ENCODE measurements at regions not wholly inside any gene's neighbourhood (a gene's known extent, or its start where the extent isn't known, plus 50 kb on each side); places are given as distances from the start of the nearest gene placed in this dataset.

GRCh38 chr6:100998111-100998510, 117.0 kb upstream of the ASCC3 start:
- H3K27ac ChIP-seq: no peak overlapping the region
- H3K4me1 ChIP-seq: no peaks in the 10 kb centered on the region
- H3K36me3 ChIP-seq: no peaks in the 10 kb centered on the region
- no peak for TF ChIP-seq POLR2AphosphoS5 (IDR thresholded peaks at IDR 0.05)
- no peak for TF ChIP-seq CTCF (IDR thresholded peaks at IDR 0.05 in 8 of 11, conservative IDR thresholded peaks at IDR 0.05 in 3 of 11)
- TF ChIP-seq POLR2A (IDR thresholded peaks at IDR 0.05): no peak
- no peaks in the 10 kb centered on the region for H3K27me3 ChIP-seq (replicated peaks in 1 of 7)
- H3K4me3 ChIP-seq: no peak overlapping the region
- WGBS, 5 donors: 63 to 81% (median 71%) methylated on average over 3 of the region's 3 CpGs
- no peak for DNase-seq
- H3K9me3 ChIP-seq: peaks cover 0 to 7% (median 4%) of the 10 kb centered on the region in 8 donors
- intact Hi-C loops (cut with DNase I; ENCODE audit: low total_unique reads): no loop called here

DNA sequence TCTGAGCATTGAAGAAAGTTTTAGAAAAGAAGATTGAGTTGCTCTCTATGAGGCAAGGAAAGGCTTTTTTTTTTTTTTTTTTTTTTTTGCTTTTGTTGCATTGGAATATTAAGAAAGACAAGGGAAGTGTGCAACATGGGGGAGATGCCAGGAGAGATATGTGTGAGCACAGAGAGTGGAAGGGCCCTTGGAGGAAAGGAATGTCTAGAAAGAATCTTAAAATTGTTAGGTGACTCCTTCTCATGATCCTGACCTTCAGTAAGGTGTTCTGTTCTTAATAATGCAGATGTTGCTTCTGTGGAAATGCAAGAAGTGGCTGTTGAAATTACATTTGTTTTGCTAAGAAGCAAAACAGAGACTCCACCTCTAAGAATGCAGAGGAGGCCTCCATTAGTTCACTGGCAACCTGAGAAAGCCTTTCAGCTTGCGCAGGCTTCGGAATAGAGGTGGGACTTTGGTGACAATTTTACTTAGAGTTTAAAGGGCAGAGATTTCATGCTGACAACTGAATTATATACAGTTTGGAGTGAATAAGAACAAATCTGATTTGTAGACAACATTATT, 118.0 kb upstream of the ASCC3 start:
- Histone ChIP-seq H3K4me3 (no peak overlapping the region), H3K4me1 (no peaks in the 10 kb centered on the region), H3K27me3 (replicated peaks in 1 of 7) (no peaks in the 10 kb centered on the region), H3K27ac (no peak overlapping the region), H3K36me3 (no peaks in the 10 kb centered on the region), H3K9me3 (peaks cover 0 to 16% (median 7%) of the 10 kb centered on the region in 8 donors)
- TF ChIP-seq POLR2A (IDR thresholded peaks at IDR 0.05): no peak
- TF ChIP-seq CTCF (IDR thresholded peaks at IDR 0.05 in 8 of 11, conservative IDR thresholded peaks at IDR 0.05 in 3 of 11): no peak
- TF ChIP-seq POLR2AphosphoS5 (IDR thresholded peaks at IDR 0.05): no peak
- intact Hi-C loops (cut with DNase I; ENCODE audit: low total_unique reads): no loop called here
- WGBS, 5 donors: 42 to 95% (median 66%) methylated on average over 2 of the region's 2 CpGs
- no peak for DNase-seq

DNA sequence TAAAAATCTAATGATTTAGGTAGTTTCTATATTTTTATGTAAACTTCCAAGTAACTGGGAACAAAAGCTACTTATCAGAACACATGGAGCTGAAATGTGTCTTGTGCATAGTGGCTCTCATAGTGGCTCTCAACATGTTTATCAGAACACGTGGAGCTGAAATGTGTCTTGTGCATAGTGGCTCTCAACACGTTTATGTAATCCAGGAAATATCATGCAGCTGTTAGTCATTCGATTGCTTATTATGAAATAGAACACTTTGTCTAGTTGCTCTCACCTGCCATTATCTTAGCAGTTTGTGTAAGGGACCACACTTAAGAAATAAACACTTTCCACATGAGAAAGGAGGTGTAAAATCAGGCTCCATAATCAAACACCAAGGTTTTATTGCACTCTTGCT, 119.2 kb upstream of the ASCC3 start:
- no peak overlapping the region for H3K27ac ChIP-seq
- intact Hi-C loops (cut with DNase I; ENCODE audit: low total_unique reads): no loop called here
- H3K9me3 ChIP-seq: peaks cover 0 to 16% (median 7%) of the 10 kb centered on the region in 8 donors
- WGBS, 5 donors: 45 to 75% (median 50%) methylated on average over 3 of the region's 3 CpGs
- DNase-seq: no peak
- H3K4me1 ChIP-seq: no peaks in the 10 kb centered on the region
- no peak overlapping the region for H3K4me3 ChIP-seq
- TF ChIP-seq POLR2AphosphoS5 (IDR thresholded peaks at IDR 0.05) (no peak), POLR2A (IDR thresholded peaks at IDR 0.05) (no peak)
- H3K36me3 ChIP-seq: no peaks in the 10 kb centered on the region
- H3K27me3 ChIP-seq (replicated peaks in 1 of 7): no peaks in the 10 kb centered on the region

DNA sequence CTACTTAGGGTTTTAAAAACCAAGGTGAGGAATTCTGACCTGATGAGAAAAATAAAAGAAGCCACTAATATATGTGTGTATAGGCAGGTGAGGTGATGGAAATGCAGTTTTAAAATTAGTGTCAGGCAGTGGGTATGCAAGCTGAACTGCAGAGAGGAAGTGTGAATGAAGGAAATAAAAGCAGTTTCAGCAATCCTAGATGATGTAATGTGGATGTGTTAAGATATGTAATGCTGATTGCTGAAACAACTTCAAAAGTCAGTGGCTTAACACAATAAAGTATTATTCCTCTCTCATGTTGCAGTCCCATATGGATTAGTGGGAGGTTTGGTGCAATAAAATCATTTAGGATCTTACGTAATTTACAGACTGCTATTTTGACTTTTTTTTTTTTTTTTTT, 119.9 kb upstream of the ASCC3 start:
- Histone ChIP-seq H3K36me3 (no peaks in the 10 kb centered on the region), H3K27ac (no peak overlapping the region), H3K27me3 (replicated peaks in 1 of 7) (no peaks in the 10 kb centered on the region), H3K4me3 (no peak overlapping the region), H3K9me3 (peaks cover 0 to 16% (median 7%) of the 10 kb centered on the region in 8 donors), H3K4me1 (no peaks in the 10 kb centered on the region)
- WGBS, 5 donors: 75 to 93% (median 86%) methylated on average over 1 of the region's 1 CpG
- intact Hi-C loops (cut with DNase I; ENCODE audit: low total_unique reads): no loop called here
- TF ChIP-seq CTCF (IDR thresholded peaks at IDR 0.05 in 8 of 11, conservative IDR thresholded peaks at IDR 0.05 in 3 of 11) (no peak), POLR2AphosphoS5 (IDR thresholded peaks at IDR 0.05) (no peak), POLR2A (IDR thresholded peaks at IDR 0.05) (no peak)
- no peak for DNase-seq

DNA sequence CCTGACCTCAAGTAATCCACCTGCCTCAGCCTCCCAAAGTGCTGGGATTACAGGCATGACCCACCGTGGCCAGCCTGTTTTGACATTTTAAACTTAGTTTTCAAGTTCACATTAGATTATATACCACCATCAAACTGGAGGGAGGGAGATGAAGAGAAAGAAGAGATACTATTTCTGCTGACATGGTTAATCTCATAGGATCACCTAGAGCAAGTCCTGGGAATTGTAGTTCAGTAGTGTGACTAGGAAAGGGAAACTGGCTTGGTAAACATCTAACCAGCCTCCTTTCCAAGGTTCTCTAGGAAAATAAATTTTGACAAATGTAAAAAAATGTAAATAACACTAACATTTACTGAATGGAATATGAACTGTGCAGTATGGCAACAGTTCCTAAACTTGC, 120.5 kb upstream of the ASCC3 start:
- Histone ChIP-seq H3K4me1 (no peaks in the 10 kb centered on the region), H3K36me3 (no peaks in the 10 kb centered on the region), H3K27ac (no peak overlapping the region), H3K27me3 (replicated peaks in 1 of 7) (no peaks in the 10 kb centered on the region), H3K4me3 (no peak overlapping the region), H3K9me3 (peaks cover 0 to 16% (median 7%) of the 10 kb centered on the region in 8 donors)
- no peak for DNase-seq
- 73 to 93% (median 88%) methylated on average over 1 of the region's 1 CpG for WGBS, 5 donors
- TF ChIP-seq CTCF (IDR thresholded peaks at IDR 0.05 in 8 of 11, conservative IDR thresholded peaks at IDR 0.05 in 3 of 11) (no peak), POLR2AphosphoS5 (IDR thresholded peaks at IDR 0.05) (no peak), POLR2A (IDR thresholded peaks at IDR 0.05) (no peak)
- intact Hi-C loops (cut with DNase I; ENCODE audit: low total_unique reads): no loop called here
